GM06990 (cell line): ENCODE measurements at regions not wholly inside any gene's neighbourhood (a gene's known extent, or its start where the extent isn't known, plus 50 kb on each side); places are given as distances from the start of the nearest gene placed in this dataset.
"Not testable (repeated sequence)": the region's sequence is repeated elsewhere in the genome, so short reads cannot be mapped to it uniquely, and the experiment has no call there.

Source experiments
- DNase-seq: peaks from one replicate; pipeline ENCODE4 v3.0.0-alpha.2; 2011; ENCODE audit not compliant: insufficient read length; ENCODE audit errors: extremely low read depth
- H3K27me3 ChIP-seq: replicated peaks from 2 replicates; pipeline ENCODE4 v1.6.0; 2011; ENCODE audit warnings: low read length; ENCODE audit not compliant: control insufficient read depth, insufficient read depth
- H3K36me3 ChIP-seq: 2 replicates; pipeline ENCODE4 v1.5.1; 2011; ENCODE audit warnings: low read length; ENCODE audit not compliant: control insufficient read depth, insufficient read depth
- H3K4me3 ChIP-seq: replicated peaks from 2 replicates; pipeline ENCODE4 v1.5.1; 2011; ENCODE audit warnings: low read depth, mild to moderate bottlenecking, control low read depth, low read length
- CTCF ChIP-seq: IDR thresholded peaks from 2 replicates; pipeline ENCODE4 v1.5.1; 2011; ENCODE audit warnings: low read length, control low read depth, mild to moderate bottlenecking, inconsistent platforms; ENCODE audit not compliant: insufficient read depth, poor library complexity, severe bottlenecking

DNA sequence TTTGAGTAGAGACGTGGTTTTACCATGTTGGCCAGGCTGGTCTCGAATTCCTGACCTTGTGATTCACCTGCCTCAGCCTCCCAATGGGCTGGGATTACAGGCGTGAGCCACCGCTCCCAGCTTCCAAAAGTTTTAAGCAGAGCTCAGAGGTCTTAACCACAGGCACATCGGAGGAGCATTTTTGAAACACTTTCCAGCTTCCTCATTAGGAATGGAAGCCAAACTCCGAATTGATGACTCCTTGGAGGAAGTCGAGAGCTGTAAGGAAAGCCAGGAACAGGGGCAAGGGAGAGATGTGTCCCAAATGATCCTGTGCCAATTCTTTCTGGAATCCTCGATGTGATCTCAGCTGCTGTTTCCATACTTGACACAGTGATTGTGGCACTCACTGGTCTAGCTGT lies 56.2 kb upstream of the CCZ1B start:
- not testable (repeated sequence) for H3K27me3 ChIP-seq, H3K4me3 ChIP-seq, DNase-seq, H3K36me3 ChIP-seq

DNA sequence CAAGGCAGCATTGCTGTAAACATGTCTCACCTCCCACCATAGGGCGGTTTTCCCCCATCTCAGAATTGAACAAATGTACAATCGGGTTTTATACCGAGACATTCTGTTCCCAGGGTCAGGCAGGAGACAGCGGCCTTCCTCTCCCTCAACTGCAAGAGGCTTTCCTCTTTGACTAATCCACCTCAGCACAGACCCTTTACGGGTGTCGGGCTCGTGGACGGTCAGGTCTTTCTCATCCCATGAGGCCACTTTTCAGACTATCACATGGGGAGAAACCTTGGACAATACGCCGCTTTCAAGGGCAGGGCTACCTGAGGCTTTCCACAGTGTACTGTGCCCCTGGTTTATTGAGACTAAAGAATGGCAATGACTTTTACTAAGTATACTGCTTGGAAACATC lies 57.7 kb upstream of the CCZ1B start:
- not testable (repeated sequence) for H3K27me3 ChIP-seq, DNase-seq, H3K36me3 ChIP-seq, H3K4me3 ChIP-seq

GRCh38 chr7:6886198-6886597 lies 60.1 kb upstream of the CCZ1B start:
- no peak for TF ChIP-seq CTCF
- no peaks in the 10 kb centered on the region for H3K36me3 ChIP-seq

GRCh38 chr7:6888267-6889045 lies 62.4 kb upstream of the CCZ1B start:
- not testable (repeated sequence) for H3K4me3 ChIP-seq, H3K27me3 ChIP-seq, H3K36me3 ChIP-seq, DNase-seq

More at GRCh38 chr7:6886198-6886597, 60.1 kb upstream of the CCZ1B start:
- DNase-seq = no peak
- Histone ChIP-seq H3K4me3 (no peak overlapping the region), H3K27me3 (no peaks in the 10 kb centered on the region; the same call in 1 of the 2 replicates)

DNA sequence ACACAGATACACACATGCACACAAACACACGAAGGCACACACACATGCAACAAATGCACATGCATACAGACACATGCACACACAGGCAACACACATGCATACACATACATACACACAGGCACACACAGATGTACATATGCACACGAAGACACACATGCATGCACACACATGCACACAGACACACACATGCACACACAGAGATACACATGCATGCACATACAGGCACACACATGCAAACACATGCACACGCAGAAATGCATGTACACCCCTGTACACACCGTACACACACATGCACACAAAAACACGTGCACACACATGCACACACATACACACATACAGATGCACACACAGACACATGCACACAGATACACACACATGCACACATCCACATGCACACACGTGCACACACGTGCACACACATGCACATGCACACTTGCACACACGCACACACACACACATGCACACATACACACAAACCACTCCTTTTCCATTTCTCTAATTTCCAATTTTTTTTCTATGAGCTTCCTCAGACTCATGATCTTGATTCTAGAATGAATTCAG lies 63.3 kb upstream of the CCZ1B start:
- TF ChIP-seq CTCF = no peak
- no peaks in the 10 kb centered on the region for H3K36me3 ChIP-seq
- DNase-seq = no peak
- no peaks in the 10 kb centered on the region for H3K27me3 ChIP-seq
- H3K4me3 ChIP-seq = no peak overlapping the region

DNA sequence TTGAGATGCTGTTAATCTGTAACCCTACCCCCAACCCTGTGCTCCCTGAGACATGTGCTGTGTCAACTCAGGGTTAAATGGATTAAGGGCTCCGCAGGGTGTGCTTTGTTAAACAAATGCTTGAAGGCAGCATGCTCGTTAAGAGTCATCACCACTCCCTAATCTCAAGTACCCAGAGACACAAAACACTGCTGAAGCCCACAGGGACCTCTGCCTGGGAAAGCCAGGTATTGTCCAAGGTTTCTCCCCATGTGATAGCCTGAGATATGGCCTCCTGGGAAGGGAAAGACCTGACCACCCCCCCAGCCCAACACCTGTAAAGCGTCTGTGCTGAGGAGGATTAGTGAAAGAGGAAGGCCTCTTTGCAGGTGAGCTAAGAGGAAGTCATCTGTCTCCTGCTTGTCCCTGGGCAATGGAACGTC lies 76.0 kb upstream of the CCZ1B start:
- H3K27me3 ChIP-seq, DNase-seq, H3K36me3 ChIP-seq, H3K4me3 ChIP-seq: not testable (repeated sequence)

DNA sequence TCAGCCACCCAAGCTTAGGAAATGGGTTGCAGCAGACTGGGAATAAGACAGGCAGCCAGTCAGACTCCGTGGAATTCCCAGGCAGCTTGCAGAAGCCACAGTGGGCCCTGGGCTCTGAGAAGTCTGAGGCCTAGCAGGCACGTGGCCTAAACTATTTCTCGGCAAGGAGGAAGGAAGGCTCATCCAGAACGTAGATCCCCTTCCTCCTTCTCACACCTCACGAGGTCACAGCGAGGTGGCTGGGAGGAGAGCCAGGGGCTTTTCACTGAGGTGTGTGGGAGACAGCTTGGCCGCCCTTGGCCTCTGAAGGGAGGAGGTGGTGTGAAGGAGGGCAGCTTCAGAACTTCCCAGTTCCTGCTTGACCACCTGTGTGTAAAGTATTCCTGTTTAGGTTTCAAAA lies 77.2 kb upstream of the CCZ1B start:
- DNase-seq, H3K36me3 ChIP-seq, H3K27me3 ChIP-seq, H3K4me3 ChIP-seq: not testable (repeated sequence)

DNA sequence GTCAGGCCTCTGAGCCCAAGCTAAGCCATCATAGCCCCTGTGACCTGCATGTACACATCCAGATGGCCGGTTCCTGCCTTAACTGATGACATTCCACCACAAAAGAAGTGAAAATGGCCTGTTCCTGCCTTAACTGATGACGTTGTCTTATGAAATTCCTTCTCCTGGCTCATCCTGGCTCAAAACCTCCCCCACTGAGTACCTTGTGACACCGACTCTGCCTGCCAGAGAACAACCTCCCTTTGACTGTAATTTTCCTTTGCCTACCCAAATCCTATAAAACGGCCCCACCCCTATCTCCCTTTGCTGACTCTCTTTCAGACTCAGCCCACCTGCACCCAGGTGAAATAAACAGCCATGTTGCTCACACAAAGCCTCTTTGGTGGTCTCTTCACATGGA lies 77.7 kb upstream of the CCZ1B start:
- H3K27me3 ChIP-seq, DNase-seq, H3K4me3 ChIP-seq, H3K36me3 ChIP-seq: not testable (repeated sequence)

- Histone ChIP-seq H3K36me3 (no peaks in the 10 kb centered on the region), H3K27me3 (no peaks in the 10 kb centered on the region), H3K4me3 (no peak overlapping the region)
- DNase-seq = no peak
- TF ChIP-seq CTCF = no peak
Observed at GRCh38 chr7:6917258-6917657, 91.2 kb upstream of the CCZ1B start.

DNA sequence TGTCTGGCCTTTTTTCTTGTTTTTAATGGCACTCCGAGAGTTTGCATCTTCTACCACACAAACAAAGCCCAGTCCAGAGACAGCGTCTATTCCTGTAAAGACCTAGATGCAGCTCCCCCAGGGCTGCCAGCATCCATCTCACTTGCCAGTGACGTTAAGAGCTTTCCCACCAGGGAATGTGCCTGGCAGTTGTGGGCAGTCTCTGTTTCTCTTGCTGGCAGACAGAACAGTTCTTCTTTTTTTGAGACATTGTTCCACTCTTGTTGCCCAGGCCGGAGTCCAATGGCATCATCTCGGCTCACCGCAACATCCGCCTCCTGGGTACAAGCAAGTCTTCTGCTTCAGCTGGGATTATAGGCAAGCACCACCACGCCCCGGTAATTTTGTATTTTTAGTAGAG lies 93.1 kb upstream of the CCZ1B start:
- not testable (repeated sequence) for H3K4me3 ChIP-seq, H3K36me3 ChIP-seq, H3K27me3 ChIP-seq, DNase-seq

DNA sequence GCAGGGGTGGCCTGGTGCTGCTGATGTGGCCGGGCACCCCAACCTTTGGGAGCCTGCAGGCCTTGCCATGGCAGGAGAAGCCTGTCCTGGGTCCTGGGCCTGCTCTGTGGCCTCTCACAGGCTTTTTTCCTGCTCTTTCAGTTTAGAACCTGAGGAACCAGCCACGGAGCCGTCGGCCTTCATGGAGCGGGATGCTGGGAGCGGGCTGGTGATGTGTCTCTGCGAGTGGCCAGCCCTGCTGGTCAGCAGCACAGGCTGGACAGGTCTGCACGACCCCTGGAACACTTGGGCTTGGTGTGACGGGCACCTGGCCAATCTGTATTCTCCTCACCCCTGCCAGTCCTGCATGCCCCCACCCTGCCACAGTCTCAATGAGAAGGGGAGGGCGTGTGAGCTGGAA lies 98.4 kb upstream of the CCZ1B start:
- H3K4me3 ChIP-seq, DNase-seq, H3K27me3 ChIP-seq, H3K36me3 ChIP-seq: not testable (repeated sequence)
